ENCODE measurements at regions not wholly inside any gene's neighbourhood (a gene's known extent, or its start where the extent isn't known, plus 50 kb on each side); places are given as distances from the start of the nearest gene placed in this dataset.

DNA sequence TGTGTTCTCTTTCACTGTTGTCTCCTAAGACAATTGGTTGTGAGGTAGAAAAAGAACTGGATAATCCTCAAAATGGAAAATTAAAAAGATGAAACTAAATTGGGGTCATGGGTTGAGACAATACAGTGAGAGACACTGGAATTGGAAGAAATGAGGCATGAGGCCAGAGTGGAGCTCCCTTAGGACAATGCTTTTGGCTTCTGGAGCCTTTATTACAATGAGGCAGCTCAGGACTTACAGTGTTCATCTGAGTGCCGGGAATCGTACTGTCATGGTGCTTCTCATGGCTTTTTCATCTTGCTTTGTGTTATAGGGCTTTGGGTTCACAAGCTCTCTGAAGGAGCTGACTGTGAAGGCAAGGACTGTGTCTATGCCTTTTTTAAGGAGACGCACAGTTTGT is 293.5 kb downstream of the SOX2 start:
- no peak for DNase-seq
- no peaks in the 10 kb centered on the region for H3K9me3 ChIP-seq (ENCODE audit: insufficient read depth, low read depth)
- H4K20me1 ChIP-seq (ENCODE audit: insufficient read depth) = no peaks in the 10 kb centered on the region
- no peaks in the 10 kb centered on the region for H3K4me1 ChIP-seq (replicated peaks; ENCODE audit: insufficient read depth)
- H3K27me3 ChIP-seq (ENCODE audit: insufficient read depth, low read depth) = no peaks in the 10 kb centered on the region
- H3K79me2 ChIP-seq (ENCODE audit: low read depth) = no peaks in the 10 kb centered on the region
- H3K27ac ChIP-seq = no peak overlapping the region
- ChIA-PET CTCF (interaction anchor here (0.5 kb wide), 1 partner anchor 68 kb away, joined by 5 read pairs; no protein-coding TSS in a partner anchor), POLR2A (ENCODE audit: unreplicated experiment) (interaction anchor here (0.5 kb wide), 1 partner anchor 95 kb away, joined by 3 read pairs; no protein-coding TSS in a partner anchor)
- no TSS peak for BruUV-seq (replicated peaks)
- H2AFZ ChIP-seq = no peak overlapping the region
- TF ChIP-seq, protein P1, sequence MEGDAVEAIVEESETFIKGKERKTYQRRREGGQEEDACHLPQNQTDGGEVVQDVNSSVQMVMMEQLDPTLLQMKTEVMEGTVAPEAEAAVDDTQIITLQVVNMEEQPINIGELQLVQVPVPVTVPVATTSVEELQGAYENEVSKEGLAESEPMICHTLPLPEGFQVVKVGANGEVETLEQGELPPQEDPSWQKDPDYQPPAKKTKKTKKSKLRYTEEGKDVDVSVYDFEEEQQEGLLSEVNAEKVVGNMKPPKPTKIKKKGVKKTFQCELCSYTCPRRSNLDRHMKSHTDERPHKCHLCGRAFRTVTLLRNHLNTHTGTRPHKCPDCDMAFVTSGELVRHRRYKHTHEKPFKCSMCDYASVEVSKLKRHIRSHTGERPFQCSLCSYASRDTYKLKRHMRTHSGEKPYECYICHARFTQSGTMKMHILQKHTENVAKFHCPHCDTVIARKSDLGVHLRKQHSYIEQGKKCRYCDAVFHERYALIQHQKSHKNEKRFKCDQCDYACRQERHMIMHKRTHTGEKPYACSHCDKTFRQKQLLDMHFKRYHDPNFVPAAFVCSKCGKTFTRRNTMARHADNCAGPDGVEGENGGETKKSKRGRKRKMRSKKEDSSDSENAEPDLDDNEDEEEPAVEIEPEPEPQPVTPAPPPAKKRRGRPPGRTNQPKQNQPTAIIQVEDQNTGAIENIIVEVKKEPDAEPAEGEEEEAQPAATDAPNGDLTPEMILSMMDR (conservative IDR thresholded peaks at IDR 0.05) = no peak
- no peak for TF ChIP-seq EZH2 (IDR thresholded peaks at IDR 0.05; ENCODE audit: low read depth)
- H3K4me2 ChIP-seq = no peak overlapping the region
- intact Hi-C loops (cut with micrococcal nuclease; ENCODE audit: unreplicated experiment) = no loop called here
- no peak overlapping the region for H3K4me3 ChIP-seq
- no peaks in the 10 kb centered on the region for H3K36me3 ChIP-seq (ENCODE audit: low read depth)
- H3F3A ChIP-seq (ENCODE audit: insufficient read depth, low read depth) = no peaks in the 10 kb centered on the region
- H3K9me2 ChIP-seq (ENCODE audit: insufficient read depth) = no peaks in the 10 kb centered on the region

DNA sequence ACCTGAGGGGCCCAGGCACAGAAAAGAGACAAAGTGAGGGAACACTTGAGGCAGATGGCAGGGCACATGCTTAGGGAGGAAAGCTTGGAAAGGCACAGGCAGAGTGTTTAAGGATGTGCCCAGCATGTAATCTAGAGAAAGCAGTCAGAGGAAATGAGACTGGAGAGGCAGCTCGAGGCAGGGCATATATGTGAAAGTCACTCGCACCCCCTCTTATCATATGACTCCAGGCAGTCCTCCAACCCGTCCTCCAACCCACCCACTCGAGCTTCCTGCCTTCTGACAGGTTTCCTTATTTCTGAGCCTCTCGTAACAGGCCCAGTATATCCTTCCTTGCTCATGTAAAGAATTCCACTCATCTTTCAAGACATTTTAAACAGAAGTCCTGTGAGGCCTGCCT is 294.0 kb downstream of the SOX2 start:
- H3K9me3 ChIP-seq (ENCODE audit: insufficient read depth, low read depth) = no peaks in the 10 kb centered on the region
- H3K4me2 ChIP-seq = no peak overlapping the region
- TF ChIP-seq, protein P1 (conservative IDR thresholded peaks at IDR 0.05) = no peak
- TF ChIP-seq EZH2 (IDR thresholded peaks at IDR 0.05; ENCODE audit: low read depth) = no peak
- no peaks in the 10 kb centered on the region for H3K27me3 ChIP-seq (ENCODE audit: insufficient read depth, low read depth)
- no peak overlapping the region for H2AFZ ChIP-seq
- no peak overlapping the region for H3K27ac ChIP-seq
- no peak for DNase-seq
- no peaks in the 10 kb centered on the region for H4K20me1 ChIP-seq (ENCODE audit: insufficient read depth)
- BruUV-seq (replicated peaks) = no TSS peak
- H3K36me3 ChIP-seq (ENCODE audit: low read depth) = no peaks in the 10 kb centered on the region
- H3F3A ChIP-seq (ENCODE audit: insufficient read depth, low read depth) = no peaks in the 10 kb centered on the region
- no peaks in the 10 kb centered on the region for H3K4me1 ChIP-seq (replicated peaks; ENCODE audit: insufficient read depth)
- H3K79me2 ChIP-seq (ENCODE audit: low read depth) = no peaks in the 10 kb centered on the region
- intact Hi-C loops (cut with micrococcal nuclease; ENCODE audit: unreplicated experiment) = no loop called here
- no peak overlapping the region for H3K4me3 ChIP-seq
- no peaks in the 10 kb centered on the region for H3K9me2 ChIP-seq (ENCODE audit: insufficient read depth)
- ChIA-PET POLR2A (ENCODE audit: unreplicated experiment) (no interaction called here), CTCF (interaction anchor here (0.5 kb wide), 1 partner anchor 68 kb away, joined by 5 read pairs; no protein-coding TSS in a partner anchor)

DNA sequence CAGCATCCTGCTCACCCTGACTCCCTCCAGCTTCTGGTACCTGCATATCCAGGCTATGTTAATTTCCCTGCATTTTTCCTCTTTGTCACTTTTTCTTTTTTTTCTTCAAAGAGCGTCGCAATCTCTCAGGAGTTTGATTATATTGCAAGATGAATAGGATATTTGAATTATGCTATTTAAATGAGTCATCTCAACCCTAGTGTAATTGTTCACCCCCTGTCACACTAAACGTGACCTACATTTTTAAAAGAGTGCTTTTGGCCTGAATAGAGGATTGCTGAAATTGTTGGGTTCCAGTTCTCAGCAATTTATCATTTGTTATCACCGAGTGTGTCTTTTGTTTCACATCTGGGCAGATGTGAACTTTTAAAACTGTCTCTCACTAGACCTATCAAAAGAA is 294.7 kb downstream of the SOX2 start:
- no peak overlapping the region for H3K4me2 ChIP-seq
- H3K4me3 ChIP-seq = no peak overlapping the region
- no peaks in the 10 kb centered on the region for H3K4me1 ChIP-seq (replicated peaks; ENCODE audit: insufficient read depth)
- ChIA-PET POLR2A (ENCODE audit: unreplicated experiment) (no interaction called here), CTCF (no interaction called here)
- BruUV-seq (replicated peaks) = no TSS peak
- H3K36me3 ChIP-seq (ENCODE audit: low read depth) = no peaks in the 10 kb centered on the region
- TF ChIP-seq, protein P1 (conservative IDR thresholded peaks at IDR 0.05) = no peak
- TF ChIP-seq EZH2 (IDR thresholded peaks at IDR 0.05; ENCODE audit: low read depth) = no peak
- no peaks in the 10 kb centered on the region for H3K27me3 ChIP-seq (ENCODE audit: insufficient read depth, low read depth)
- no peaks in the 10 kb centered on the region for H4K20me1 ChIP-seq (ENCODE audit: insufficient read depth)
- no peaks in the 10 kb centered on the region for H3F3A ChIP-seq (ENCODE audit: insufficient read depth, low read depth)
- intact Hi-C loops (cut with micrococcal nuclease; ENCODE audit: unreplicated experiment) = no loop called here
- no peaks in the 10 kb centered on the region for H3K9me2 ChIP-seq (ENCODE audit: insufficient read depth)
- DNase-seq = no peak
- no peaks in the 10 kb centered on the region for H3K79me2 ChIP-seq (ENCODE audit: low read depth)
- H3K9me3 ChIP-seq (ENCODE audit: insufficient read depth, low read depth) = no peaks in the 10 kb centered on the region
- no peak overlapping the region for H2AFZ ChIP-seq
- no peak overlapping the region for H3K27ac ChIP-seq

Measured in PC-9 (cell line).